HepG2 (cell line): ENCODE measurements at regions not wholly inside any gene's neighbourhood (a gene's known extent, or its start where the extent isn't known, plus 50 kb on each side); places are given as distances from the start of the nearest gene placed in this dataset.

Experiments
- ATAC-seq: fragments of 200-7000 bp; cut with Tn5 transposase; 3 replicates; pipeline ENCODE4 v1.9.1; 2020; ENCODE audit warnings: mild to moderate bottlenecking, moderate library complexity
- BruUV-seq: library from RNA; stranded (reverse); fragments of 400-500 nt; replicated peaks from 2 replicates; lab custom pipeline; 2021; lab: Mats Ljungman, UMichigan
- CTCF ChIA-PET: fragments of 300-600 bp; formaldehyde crosslinking; extraction: SDS; loops from one replicate; lab custom pipeline; 2021; ENCODE audit warnings: low total read pairs, inconsistent platforms, low intra/inter-chr PET ratio; lab: Yijun Ruan, JAX
- POLR2A ChIA-PET: fragments of 350-600 bp; sonication (Branson Sonifier 250); formaldehyde crosslinking; loops from one replicate; lab custom pipeline; 2020; ENCODE audit warnings: antibody characterized with exemption, inconsistent platforms; lab: Yijun Ruan, JAX
- DNase-seq: peaks from one replicate; pipeline ENCODE4 v3.0.0-alpha.2; 2015; ENCODE audit warnings: low spot score
- FAIRE-seq: peaks from 3 replicates; lab custom pipeline; 2011; peaks lifted over from hg19 to GRCh38; lab: Jason Lieb, UNC
- H2AFZ ChIP-seq: one replicate; pipeline ENCODE4 v1.6.1; 2011; ENCODE audit warnings: low read length, inconsistent platforms
- H3K27ac ChIP-seq: fragments of 300-600 bp; 3 replicates; pipeline ENCODE4 v1.8.0; 2011; ENCODE audit warnings: mixed run types, mild to moderate bottlenecking, mixed read lengths, low read length, inconsistent platforms; ENCODE audit not compliant: insufficient read depth; ENCODE audit errors: extremely low read length
- H3K27me3 ChIP-seq, 2 experiments: fragments of 200-600 bp in 1 of 2; 2 replicates in 1 of 2; 3 replicates in 1 of 2; pipeline versions ENCODE4 v1.6.0 to v1.8.0; 2011; ENCODE audit warnings: low read length in 2 of 2, mild to moderate bottlenecking in 2 of 2, moderate library complexity in 2 of 2, inconsistent platforms in 1 of 2; ENCODE audit not compliant: insufficient read depth in 2 of 2, control insufficient read depth in 1 of 2
- H3K36me3 ChIP-seq, 2 experiments: fragments of 200-600 bp in 1 of 2; replicated peaks in 1 of 2; 2 replicates in 1 of 2; 3 replicates in 1 of 2; pipeline versions ENCODE4 v1.5.1 to v1.8.0; 2011; ENCODE audit warnings: low read length in 2 of 2, inconsistent platforms in 1 of 2; ENCODE audit not compliant: insufficient read depth in 2 of 2, control insufficient read depth in 1 of 2
- H3K4me1 ChIP-seq: 2 replicates; pipeline ENCODE4 v1.5.1; 2012; ENCODE audit warnings: low read length, inconsistent platforms; ENCODE audit not compliant: insufficient read depth
- H3K4me2 ChIP-seq: 2 replicates; pipeline ENCODE4 v1.6.0; 2011; ENCODE audit warnings: low read depth, low read length, inconsistent platforms
- H3K4me3 ChIP-seq, 3 experiments: fragments of 200-600 bp in 1 of 3; sonication (generic), shearing (Covaris generic) in 1 of 3; replicated peaks in 1 of 3; 2 replicates each; pipeline ENCODE4 v1.5.1; 2011 to 2016; ENCODE audit warnings: low read length in 3 of 3, inconsistent platforms in 2 of 3, low read depth in 2 of 3, mild to moderate bottlenecking in 2 of 3, control low read depth in 1 of 3, mixed read lengths in 1 of 3; ENCODE audit not compliant: insufficient read depth in 1 of 3
- H3K79me2 ChIP-seq: one replicate; pipeline ENCODE4 v1.6.1; 2011; ENCODE audit warnings: low read length, inconsistent platforms; ENCODE audit not compliant: insufficient read depth
- H3K9ac ChIP-seq: 2 replicates; pipeline ENCODE4 v1.6.0; 2011; ENCODE audit warnings: mild to moderate bottlenecking, low read depth, low read length, inconsistent platforms; ENCODE audit not compliant: insufficient read depth
- H3K9me3 ChIP-seq: 2 replicates; pipeline ENCODE4 v1.5.1; 2012; ENCODE audit warnings: mild to moderate bottlenecking, low read length
- H4K20me1 ChIP-seq: 2 replicates; pipeline ENCODE4 v1.6.0; 2011; ENCODE audit warnings: inconsistent platforms, mild to moderate bottlenecking, low read length, moderate library complexity; ENCODE audit not compliant: insufficient read depth
- CCAR2 ChIP-seq: fragments of 200-400 bp; formaldehyde crosslinking; optimal IDR thresholded peaks from 2 replicates; pipeline ENCODE3; 2018; ENCODE audit warnings: low read depth, mild to moderate bottlenecking, low read length, moderate library complexity
- E2F2 ChIP-seq: sonication (generic); formaldehyde crosslinking; IDR thresholded peaks from 2 replicates; pipeline ENCODE4 v1.4.0; 2020; ENCODE audit warnings: missing genetic modification reagents, borderline replicate concordance
- GMEB1 ChIP-seq: sonication (generic); formaldehyde crosslinking; IDR thresholded peaks from 2 replicates; pipeline ENCODE4 v1.5.1; 2020; ENCODE audit warnings: missing genetic modification reagents, mild to moderate bottlenecking, borderline replicate concordance
- HDAC6 ChIP-seq: fragments of 200-600 bp; sonication (generic); IDR thresholded peaks from 2 replicates; pipeline ENCODE4 v1.7.0; 2017; ENCODE audit warnings: mild to moderate bottlenecking, antibody characterized with exemption, low read length, low read depth
- MATR3 ChIP-seq: sonication (generic); formaldehyde crosslinking; IDR thresholded peaks from 2 replicates; pipeline ENCODE4 v1.4.0; 2020; ENCODE audit warnings: missing genetic modification reagents
- NFIC ChIP-seq: IDR thresholded peaks from 2 replicates; pipeline ENCODE4 v1.6.1; 2012; ENCODE audit warnings: mild to moderate bottlenecking, low read length, inconsistent platforms
- POGZ ChIP-seq: sonication (generic); formaldehyde crosslinking; IDR thresholded peaks from 2 replicates; pipeline ENCODE4 v1.4.0; 2020; ENCODE audit warnings: mild to moderate bottlenecking, missing genetic modification reagents
- POLR2G ChIP-seq: fragments of 200-400 bp; formaldehyde crosslinking; IDR thresholded peaks from 2 replicates; pipeline ENCODE4 v1.6.1; 2018; ENCODE audit warnings: mild to moderate bottlenecking, low read depth, low read length, moderate library complexity
- YEATS4 ChIP-seq: sonication (generic); formaldehyde crosslinking; IDR thresholded peaks from 2 replicates; pipeline ENCODE4 v1.4.0; 2020; ENCODE audit warnings: missing genetic modification reagents, borderline replicate concordance
- ZMYM3 ChIP-seq: sonication (generic); formaldehyde crosslinking; IDR thresholded peaks from 2 replicates; pipeline ENCODE4 v1.5.1; 2020; ENCODE audit warnings: mild to moderate bottlenecking, missing genetic modification reagents
- ZNF326 ChIP-seq: sonication (generic); formaldehyde crosslinking; IDR thresholded peaks from 2 replicates; pipeline ENCODE4 v1.4.0; 2020; ENCODE audit warnings: missing genetic modification reagents, borderline replicate concordance
- ZNF484 ChIP-seq: sonication (generic); formaldehyde crosslinking; IDR thresholded peaks from 2 replicates; pipeline ENCODE4 v1.5.1; 2020; ENCODE audit warnings: mild to moderate bottlenecking, low read depth, missing genetic modification reagents, borderline replicate concordance
- ZNF552 ChIP-seq: sonication (generic); formaldehyde crosslinking; IDR thresholded peaks from 2 replicates; pipeline ENCODE4 v1.9.0; 2022; ENCODE audit warnings: missing genetic modification reagents, mild to moderate bottlenecking, borderline replicate concordance
- ZNF616 ChIP-seq: sonication (generic); formaldehyde crosslinking; IDR thresholded peaks from 2 replicates; pipeline ENCODE4 v1.5.0; 2020; ENCODE audit warnings: low read depth, mild to moderate bottlenecking, missing genetic modification reagents
- ZNF792 ChIP-seq: IDR thresholded peaks from 2 replicates; pipeline ENCODE4 v1.6.1; 2016
- ZNF850 ChIP-seq: sonication (generic); formaldehyde crosslinking; conservative IDR thresholded peaks from 2 replicates; pipeline ENCODE4 v1.9.0; 2021; ENCODE audit warnings: mild to moderate bottlenecking, missing genetic modification reagents
- WGBS: methylation state at CpG from one replicate; pipeline ENCODE4 v1.1.6; 2017; ENCODE audit warnings: low lambda C conversion rate; 5-methylcytosine and 5-hydroxymethylcytosine counted together
- in situ Hi-C: cut with HindIII; loops from 2 replicates; pipeline ENCODE4 v1.10.0; 2017; ENCODE audit warnings: low pct_unique_long_range_greater_than_20kb; ENCODE audit not compliant: extremely low pct_ligation_motif_present
- intact Hi-C: fragments of 100-400 bp; cut with micrococcal nuclease; formaldehyde crosslinking; loops from one replicate; pipeline ENCODE4 v1.10.0; 2022; ENCODE audit not compliant: unreplicated experiment
- TF ChIP-seq, protein P1 (sequence below): IDR thresholded peaks from 2 replicates; pipeline ENCODE4 v1.6.1; 2016; ENCODE audit warnings: low read depth
- TF ChIP-seq, protein P2 (sequence below): sonication (generic); formaldehyde crosslinking; IDR thresholded peaks from 2 replicates; pipeline ENCODE4 v1.8.0; 2022; ENCODE audit warnings: missing genetic modification reagents, mild to moderate bottlenecking, moderate library complexity, borderline replicate concordance
- TF ChIP-seq, protein P3 (sequence below): sonication (generic); formaldehyde crosslinking; IDR thresholded peaks from 2 replicates; pipeline ENCODE4 v1.4.0; 2020; ENCODE audit warnings: mild to moderate bottlenecking, missing genetic modification reagents

- in situ Hi-C loops: no loop called here
Measured at GRCh38 chr5:53256746-53257145, 147.2 kb upstream of the MOCS2 start.

More at GRCh38 chr5:53256746-53257145, 147.2 kb upstream of the MOCS2 start:
- no peak for DNase-seq
- H2AFZ ChIP-seq: no peak overlapping the region
- no TSS peak for BruUV-seq
- no peak overlapping the region for H3K9ac ChIP-seq
- intact Hi-C loops: no loop called here
- H3K4me1 ChIP-seq: no peaks in the 10 kb centered on the region
- H3K79me2 ChIP-seq: no peaks in the 10 kb centered on the region
- no peaks in the 10 kb centered on the region for H4K20me1 ChIP-seq
- no peak for ATAC-seq
- no peak overlapping the region for H3K27ac ChIP-seq
- POLR2A ChIA-PET: no interaction called here
- no peak for TF ChIP-seq CCAR2
- no peak for TF ChIP-seq POLR2G
- no peak for TF ChIP-seq ZNF616 (CRISPR knock-in tag)
- TF ChIP-seq NFIC: no peak
- TF ChIP-seq, protein P1, sequence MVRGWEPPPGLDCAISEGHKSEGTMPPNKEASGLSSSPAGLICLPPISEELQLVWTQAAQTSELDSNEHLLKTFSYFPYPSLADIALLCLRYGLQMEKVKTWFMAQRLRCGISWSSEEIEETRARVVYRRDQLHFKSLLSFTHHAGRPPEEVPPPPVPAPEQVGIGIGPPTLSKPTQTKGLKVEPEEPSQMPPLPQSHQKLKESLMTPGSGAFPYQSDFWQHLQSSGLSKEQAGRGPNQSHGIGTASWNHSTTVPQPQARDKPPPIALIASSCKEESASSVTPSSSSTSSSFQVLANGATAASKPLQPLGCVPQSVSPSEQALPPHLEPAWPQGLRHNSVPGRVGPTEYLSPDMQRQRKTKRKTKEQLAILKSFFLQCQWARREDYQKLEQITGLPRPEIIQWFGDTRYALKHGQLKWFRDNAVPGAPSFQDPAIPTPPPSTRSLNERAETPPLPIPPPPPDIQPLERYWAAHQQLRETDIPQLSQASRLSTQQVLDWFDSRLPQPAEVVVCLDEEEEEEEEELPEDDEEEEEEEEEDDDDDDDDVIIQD: no peak
- TF ChIP-seq YEATS4 (CRISPR knock-in tag): no peak
- no peak for TF ChIP-seq E2F2 (CRISPR knock-in tag)
- no peak for TF ChIP-seq MATR3 (CRISPR knock-in tag)
- TF ChIP-seq, protein P2, sequence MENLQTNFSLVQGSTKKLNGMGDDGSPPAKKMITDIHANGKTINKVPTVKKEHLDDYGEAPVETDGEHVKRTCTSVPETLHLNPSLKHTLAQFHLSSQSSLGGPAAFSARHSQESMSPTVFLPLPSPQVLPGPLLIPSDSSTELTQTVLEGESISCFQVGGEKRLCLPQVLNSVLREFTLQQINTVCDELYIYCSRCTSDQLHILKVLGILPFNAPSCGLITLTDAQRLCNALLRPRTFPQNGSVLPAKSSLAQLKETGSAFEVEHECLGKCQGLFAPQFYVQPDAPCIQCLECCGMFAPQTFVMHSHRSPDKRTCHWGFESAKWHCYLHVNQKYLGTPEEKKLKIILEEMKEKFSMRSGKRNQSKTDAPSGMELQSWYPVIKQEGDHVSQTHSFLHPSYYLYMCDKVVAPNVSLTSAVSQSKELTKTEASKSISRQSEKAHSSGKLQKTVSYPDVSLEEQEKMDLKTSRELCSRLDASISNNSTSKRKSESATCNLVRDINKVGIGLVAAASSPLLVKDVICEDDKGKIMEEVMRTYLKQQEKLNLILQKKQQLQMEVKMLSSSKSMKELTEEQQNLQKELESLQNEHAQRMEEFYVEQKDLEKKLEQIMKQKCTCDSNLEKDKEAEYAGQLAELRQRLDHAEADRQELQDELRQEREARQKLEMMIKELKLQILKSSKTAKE: no peak
- TF ChIP-seq ZNF484: no peak
- TF ChIP-seq ZNF792: no peak
- TF ChIP-seq, protein P3, sequence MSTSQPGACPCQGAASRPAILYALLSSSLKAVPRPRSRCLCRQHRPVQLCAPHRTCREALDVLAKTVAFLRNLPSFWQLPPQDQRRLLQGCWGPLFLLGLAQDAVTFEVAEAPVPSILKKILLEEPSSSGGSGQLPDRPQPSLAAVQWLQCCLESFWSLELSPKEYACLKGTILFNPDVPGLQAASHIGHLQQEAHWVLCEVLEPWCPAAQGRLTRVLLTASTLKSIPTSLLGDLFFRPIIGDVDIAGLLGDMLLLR (CRISPR knock-in tag): no peak
- TF ChIP-seq GMEB1: no peak
- no peak for TF ChIP-seq ZNF552
- TF ChIP-seq HDAC6: no peak
- no peak for TF ChIP-seq ZNF850 (CRISPR knock-in tag)
- TF ChIP-seq ZNF326: no peak
- no peak for TF ChIP-seq ZMYM3 (CRISPR knock-in tag)
- no peak for TF ChIP-seq POGZ
- TF ChIP-seq, all 625 proteins: peak for 0
- H3K4me2 ChIP-seq: no peak overlapping the region
- FAIRE-seq: no peak
- no peaks in the 10 kb centered on the region for H3K9me3 ChIP-seq
- H3K36me3 ChIP-seq: no peaks in the 10 kb centered on the region
- no peaks in the 10 kb centered on the region for H3K27me3 ChIP-seq
- WGBS: 20% methylated on average over 5 of the region's 5 CpGs
- CTCF ChIA-PET: no interaction called here
- no peak overlapping the region for H3K4me3 ChIP-seq
